Right cardiac atrium (tissue), 5 donors: ENCODE measurements at regions not wholly inside any gene's neighbourhood (a gene's known extent, or its start where the extent isn't known, plus 50 kb on each side); places are given as distances from the start of the nearest gene placed in this dataset.

Experiments
- ATAC-seq, 2 donors: fragments of 200-7000 bp; cut with Tn5 transposase; one replicate each; pipeline versions ENCODE4 v1.8.0 to v1.9.1; 2020; ENCODE audit warnings: moderate library complexity in 2 of 2, mild to moderate bottlenecking in 1 of 2
- DNase-seq, 3 donors: peaks; one replicate each; pipeline ENCODE4 v3.0.0-alpha.2; 2020
- H3K27ac ChIP-seq: one replicate; pipeline ENCODE4 v1.5.1; 2013; ENCODE audit warnings: mild to moderate bottlenecking, low read length, control low read depth, moderate library complexity
- H3K27me3 ChIP-seq: one replicate; pipeline ENCODE4 v1.6.1; 2013; ENCODE audit not compliant: control insufficient read depth, insufficient read depth
- H3K4me1 ChIP-seq: one replicate; pipeline ENCODE4 v1.6.1; 2013; ENCODE audit warnings: low read length; ENCODE audit not compliant: control insufficient read depth, insufficient read depth
- H3K4me3 ChIP-seq: one replicate; pipeline ENCODE4 v1.5.1; 2013; ENCODE audit warnings: low read length, control low read depth
- H3K9me3 ChIP-seq: one replicate; pipeline ENCODE4 v1.6.1; 2013; ENCODE audit warnings: low read length; ENCODE audit not compliant: control insufficient read depth
- WGBS: extraction: QIAGEN DNeasy Blood & Tissue Kit; methylation state at CpG from one replicate; pipeline ENCODE4 v1.1.7; 2013; 5-methylcytosine and 5-hydroxymethylcytosine counted together
- intact Hi-C, 4 donors: fragments of 100-400 bp; cut with DNase I; formaldehyde crosslinking; loops; one replicate each; pipeline versions ENCODE4 v1.11.0 to v1.14.0; 2022 to 2023
- donor health status: healthy with polysubstance abuse.
- donor health status: DM: no; HTN: yes; CAD: no.
- donor health status: DM: no; HTN: no; CAD: no.
- donor health status: DM: no; HTN: yes; CAD: no; lungs with severe emphysema.
- donor health status: DM: yes; HTN: yes; CAD: no.

- Histone ChIP-seq H3K27me3 (no peaks in the 10 kb centered on the region), H3K4me3 (no peak overlapping the region), H3K27ac (no peak overlapping the region), H3K9me3 (no peaks in the 10 kb centered on the region), H3K4me1 (no peaks in the 10 kb centered on the region)
- DNase-seq (no peak), ATAC-seq (no peak)
- intact Hi-C loops: no loop called here
These were observed 163.6 kb upstream of the COL8A1 start for GRCh38 chr3:99474776-99475175.

GRCh38 chr3:99473321-99473751 lies 165.1 kb upstream of the COL8A1 start:
- H3K9me3 ChIP-seq: no peaks in the 10 kb centered on the region
- intact Hi-C loops: no loop called here
- no peaks in the 10 kb centered on the region for H3K4me1 ChIP-seq
- ATAC-seq (peak in 1 of 2 donors; percentile 32), DNase-seq (no peak)
- H3K27ac ChIP-seq: no peak overlapping the region
- 78% methylated on average over 2 of the region's 2 CpGs for WGBS
- no peaks in the 10 kb centered on the region for H3K27me3 ChIP-seq
- no peak overlapping the region for H3K4me3 ChIP-seq

GRCh38 chr3:99472385-99472784 lies 166.0 kb upstream of the COL8A1 start:
- DNase-seq (peak; percentile 21 to 55 (median 41)), ATAC-seq (peak; percentile 74)
- intact Hi-C loops: no loop called here
- H3K4me3 ChIP-seq: no peak overlapping the region
- WGBS: 56% methylated on average over 3 of the region's 3 CpGs
- H3K27ac ChIP-seq: no peak overlapping the region
- no peaks in the 10 kb centered on the region for H3K4me1 ChIP-seq
- no peaks in the 10 kb centered on the region for H3K9me3 ChIP-seq
- no peaks in the 10 kb centered on the region for H3K27me3 ChIP-seq

GRCh38 chr3:99471353-99472323 lies 166.8 kb upstream of the COL8A1 start:
- ATAC-seq: peak; percentile 84 to 92
- 67% methylated on average over 7 of the region's 7 CpGs for WGBS
- Histone ChIP-seq H3K27me3 (no peaks in the 10 kb centered on the region), H3K4me3 (no peak overlapping the region), H3K9me3 (no peaks in the 10 kb centered on the region), H3K4me1 (no peaks in the 10 kb centered on the region), H3K27ac (no peak overlapping the region)
- intact Hi-C loops: no loop called here
- peak; percentile 64 to 90 (median 83) for DNase-seq

GRCh38 chr3:99470841-99471240 lies 167.6 kb upstream of the COL8A1 start:
- no peaks in the 10 kb centered on the region for H3K9me3 ChIP-seq
- H3K27ac ChIP-seq: no peak overlapping the region
- H3K4me1 ChIP-seq: no peaks in the 10 kb centered on the region
- ATAC-seq (no peak), DNase-seq (no peak)
- no peaks in the 10 kb centered on the region for H3K27me3 ChIP-seq
- H3K4me3 ChIP-seq: no peak overlapping the region
- intact Hi-C loops: no loop called here

- H3K4me1 ChIP-seq: no peaks in the 10 kb centered on the region
- DNase-seq (no peak), ATAC-seq (no peak)
- no peak overlapping the region for H3K27ac ChIP-seq
- WGBS: 77% methylated on average over 3 of the region's 3 CpGs
- H3K4me3 ChIP-seq: no peak overlapping the region
- intact Hi-C loops: no loop called here
- H3K27me3 ChIP-seq: no peaks in the 10 kb centered on the region
- H3K9me3 ChIP-seq: no peaks in the 10 kb centered on the region
These were observed 169.5 kb upstream of the COL8A1 start for GRCh38 chr3:99468918-99469317.

- DNase-seq (peak in 1 of 3 donors; percentile 19), ATAC-seq (no peak)
- H3K27me3 ChIP-seq: no peaks in the 10 kb centered on the region
- intact Hi-C loops: no loop called here
- no peaks in the 10 kb centered on the region for H3K9me3 ChIP-seq
- H3K27ac ChIP-seq: no peak overlapping the region
- WGBS: 84% methylated on average over 3 of the region's 3 CpGs
- no peaks in the 10 kb centered on the region for H3K4me1 ChIP-seq
- no peak overlapping the region for H3K4me3 ChIP-seq
These were observed 171.0 kb upstream of the COL8A1 start for GRCh38 chr3:99467420-99467819.

- no peak overlapping the region for H3K27ac ChIP-seq
- no peaks in the 10 kb centered on the region for H3K9me3 ChIP-seq
- ATAC-seq (no peak), DNase-seq (no peak)
- no peaks in the 10 kb centered on the region for H3K27me3 ChIP-seq
- H3K4me1 ChIP-seq: no peaks in the 10 kb centered on the region
- intact Hi-C loops: no loop called here
- no peak overlapping the region for H3K4me3 ChIP-seq
- WGBS: 83% methylated on average over 2 of the region's 2 CpGs
These were observed 172.1 kb upstream of the COL8A1 start for GRCh38 chr3:99466331-99466730.

- H3K4me3 ChIP-seq: no peak overlapping the region
- ATAC-seq: no peak
- no peaks in the 10 kb centered on the region for H3K4me1 ChIP-seq
- intact Hi-C loops: no loop called here
- no peak overlapping the region for H3K27ac ChIP-seq
- WGBS: 80% methylated on average over 3 of the region's 3 CpGs
- no peaks in the 10 kb centered on the region for H3K27me3 ChIP-seq
- H3K9me3 ChIP-seq: no peaks in the 10 kb centered on the region
- no peak for DNase-seq
These were observed 180.4 kb upstream of the COL8A1 start for GRCh38 chr3:99458013-99458412.

GRCh38 chr3:99442599-99442998 lies 195.8 kb upstream of the COL8A1 start:
- H3K27me3 ChIP-seq: no peaks in the 10 kb centered on the region
- intact Hi-C loops: no loop called here
- 94% methylated on average over 2 of the region's 2 CpGs for WGBS
- no peaks in the 10 kb centered on the region for H3K4me1 ChIP-seq
- no peak overlapping the region for H3K4me3 ChIP-seq
- DNase-seq (no peak), ATAC-seq (no peak)
- no peaks in the 10 kb centered on the region for H3K9me3 ChIP-seq
- H3K27ac ChIP-seq: no peak overlapping the region

GRCh38 chr3:99439892-99440291 lies 198.5 kb upstream of the COL8A1 start:
- no peak for ATAC-seq
- no peak for DNase-seq
- Histone ChIP-seq H3K27ac (no peak overlapping the region), H3K4me3 (no peak overlapping the region), H3K4me1 (no peaks in the 10 kb centered on the region), H3K27me3 (no peaks in the 10 kb centered on the region), H3K9me3 (no peaks in the 10 kb centered on the region)
- WGBS: 30% methylated on average over 1 of the region's 1 CpG
- intact Hi-C loops: no loop called here
